ENCODE measurements at regions not wholly inside any gene's neighbourhood (a gene's known extent, or its start where the extent isn't known, plus 50 kb on each side); places are given as distances from the start of the nearest gene placed in this dataset.

DNA sequence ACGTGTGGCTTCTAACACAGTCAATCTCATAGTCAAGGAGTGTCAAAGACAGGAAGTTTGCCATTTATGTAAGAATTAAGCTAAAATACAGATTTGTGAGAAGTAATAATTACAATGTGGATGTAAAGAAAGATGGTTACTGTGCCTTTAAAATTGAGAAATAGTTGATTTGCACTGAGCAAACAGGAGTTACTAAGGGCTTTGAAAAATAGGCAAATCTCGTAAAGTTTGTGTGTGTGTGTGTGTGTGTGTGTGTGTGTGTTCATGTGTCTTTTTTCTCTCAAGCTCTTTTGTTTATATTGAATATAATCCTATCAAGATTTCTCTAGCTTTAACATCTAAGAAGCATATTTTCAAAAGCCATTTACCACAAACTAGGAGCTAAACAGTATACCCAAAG, 2284.5 kb downstream of the LRRC4C start:
- no peak overlapping the region for H3K4me3 ChIP-seq (ENCODE audit: low read length)

DNA sequence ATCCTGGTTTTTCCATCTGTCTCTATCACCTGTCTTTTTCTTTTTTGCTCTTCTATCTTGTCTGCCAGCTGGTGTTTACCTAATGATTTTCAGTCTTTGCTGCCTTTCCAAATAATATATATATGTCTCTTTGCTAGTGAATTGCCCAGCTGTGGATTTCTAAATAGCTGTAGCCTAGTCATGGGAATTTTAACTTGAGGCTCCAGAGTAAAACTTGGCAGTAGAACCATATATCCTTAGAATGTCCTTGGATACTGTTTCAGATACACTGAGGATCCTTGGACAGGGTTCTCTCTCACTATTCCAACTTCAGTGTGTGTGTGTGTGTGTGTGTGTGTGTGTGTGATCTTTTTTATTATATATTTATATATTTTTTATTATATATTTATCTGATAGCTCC, 2285.3 kb downstream of the LRRC4C start:
- H2AFZ ChIP-seq (ENCODE audit: low read depth, low read length), result no peak overlapping the region
- H3K4me3 ChIP-seq (ENCODE audit: low read length), result no peak overlapping the region
- H3K4me1 ChIP-seq (ENCODE audit: insufficient read depth, low read length), result no peaks in the 10 kb centered on the region
- no peaks in the 10 kb centered on the region for H3K27me3 ChIP-seq (ENCODE audit: insufficient read depth, low read length)
- H3K9me3 ChIP-seq (ENCODE audit: low read length), result no peaks in the 10 kb centered on the region
- H3K36me3 ChIP-seq (ENCODE audit: insufficient read depth, low read length), result no peaks in the 10 kb centered on the region

More for the DNA sequence above, 2284.5 kb downstream of the LRRC4C start:
- no peaks in the 10 kb centered on the region for H3K27me3 ChIP-seq (ENCODE audit: insufficient read depth, low read length)
- no peaks in the 10 kb centered on the region for H3K9me3 ChIP-seq (ENCODE audit: low read length)
- no peak overlapping the region for H2AFZ ChIP-seq (ENCODE audit: low read depth, low read length)
- no peaks in the 10 kb centered on the region for H3K4me1 ChIP-seq (ENCODE audit: insufficient read depth, low read length)
- H3K36me3 ChIP-seq (ENCODE audit: insufficient read depth, low read length), result no peaks in the 10 kb centered on the region

DNA sequence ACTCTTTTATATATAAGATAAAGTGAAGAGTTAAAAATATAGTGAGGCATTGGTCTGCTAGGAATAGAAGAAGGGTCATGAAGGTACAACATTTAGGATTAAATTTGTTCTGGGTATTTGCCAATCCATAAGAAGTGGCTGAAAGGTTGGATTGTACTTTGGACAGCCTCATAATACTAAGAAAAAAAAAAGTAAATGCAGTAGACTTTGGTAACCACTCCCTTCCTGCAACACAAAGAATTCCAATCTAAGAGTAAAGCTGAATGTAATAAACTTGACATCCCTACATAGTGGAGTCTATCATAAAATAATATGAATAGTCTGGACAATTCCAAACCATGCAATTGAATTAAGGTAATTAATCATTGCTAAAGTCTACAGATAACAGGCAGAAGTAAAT, 2294.4 kb downstream of the LRRC4C start:
- Histone ChIP-seq H3K9me3 (ENCODE audit: low read length) (no peaks in the 10 kb centered on the region), H2AFZ (ENCODE audit: low read depth, low read length) (no peak overlapping the region), H3K27me3 (ENCODE audit: insufficient read depth, low read length) (no peaks in the 10 kb centered on the region)

DNA sequence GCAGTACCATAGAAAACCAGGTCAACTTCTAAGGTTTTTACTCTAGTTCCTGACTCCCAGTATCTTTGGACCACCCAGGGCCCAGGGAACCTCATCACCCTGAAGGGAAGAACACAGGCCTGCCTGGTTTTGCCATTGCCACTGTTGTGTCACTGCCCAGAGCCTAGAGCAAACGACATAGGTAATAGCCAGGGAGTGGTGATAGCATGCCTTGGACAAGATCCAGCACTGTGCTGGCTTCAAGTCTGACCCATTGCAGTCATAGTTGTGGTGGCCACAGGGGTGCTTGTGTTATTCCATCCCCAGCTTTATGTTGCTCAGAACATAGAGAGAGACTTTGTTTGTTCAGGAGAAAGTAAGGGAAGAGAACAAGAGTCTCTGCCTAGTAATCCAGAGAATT, 2310.2 kb downstream of the LRRC4C start:
- H3K4me1 ChIP-seq (ENCODE audit: insufficient read depth, low read length), result no peaks in the 10 kb centered on the region
- H3K9me3 ChIP-seq (ENCODE audit: low read length), result no peaks in the 10 kb centered on the region
- no peaks in the 10 kb centered on the region for H3K36me3 ChIP-seq (ENCODE audit: insufficient read depth, low read length)
- no peak overlapping the region for H3K4me3 ChIP-seq (ENCODE audit: low read length)
- H2AFZ ChIP-seq (ENCODE audit: low read depth, low read length), result no peak overlapping the region
- no peaks in the 10 kb centered on the region for H3K27me3 ChIP-seq (ENCODE audit: insufficient read depth, low read length)

More for the DNA sequence above, 2294.4 kb downstream of the LRRC4C start:
- no peak overlapping the region for H3K4me3 ChIP-seq (ENCODE audit: low read length)
- H3K4me1 ChIP-seq (ENCODE audit: insufficient read depth, low read length), result no peaks in the 10 kb centered on the region
- no peaks in the 10 kb centered on the region for H3K36me3 ChIP-seq (ENCODE audit: insufficient read depth, low read length)

- Histone ChIP-seq H3K9me3 (ENCODE audit: low read length) (no peaks in the 10 kb centered on the region), H2AFZ (ENCODE audit: low read depth, low read length) (no peak overlapping the region), H3K36me3 (ENCODE audit: insufficient read depth, low read length) (no peaks in the 10 kb centered on the region), H3K4me1 (ENCODE audit: insufficient read depth, low read length) (no peaks in the 10 kb centered on the region), H3K27me3 (ENCODE audit: insufficient read depth, low read length) (no peaks in the 10 kb centered on the region), H3K4me3 (ENCODE audit: low read length) (no peak overlapping the region)
Measured at GRCh38 chr11:39145346-39145745, 2314.1 kb downstream of the LRRC4C start.

- H3K36me3 ChIP-seq (ENCODE audit: insufficient read depth, low read length), result no peaks in the 10 kb centered on the region
- H3K4me1 ChIP-seq (ENCODE audit: insufficient read depth, low read length), result no peaks in the 10 kb centered on the region
- H3K4me3 ChIP-seq (ENCODE audit: low read length), result no peak overlapping the region
- H2AFZ ChIP-seq (ENCODE audit: low read depth, low read length), result no peak overlapping the region
- H3K9me3 ChIP-seq (ENCODE audit: low read length), result no peaks in the 10 kb centered on the region
- no peaks in the 10 kb centered on the region for H3K27me3 ChIP-seq (ENCODE audit: insufficient read depth, low read length)
Measured at GRCh38 chr11:39144351-39145130, 2314.9 kb downstream of the LRRC4C start.

DNA sequence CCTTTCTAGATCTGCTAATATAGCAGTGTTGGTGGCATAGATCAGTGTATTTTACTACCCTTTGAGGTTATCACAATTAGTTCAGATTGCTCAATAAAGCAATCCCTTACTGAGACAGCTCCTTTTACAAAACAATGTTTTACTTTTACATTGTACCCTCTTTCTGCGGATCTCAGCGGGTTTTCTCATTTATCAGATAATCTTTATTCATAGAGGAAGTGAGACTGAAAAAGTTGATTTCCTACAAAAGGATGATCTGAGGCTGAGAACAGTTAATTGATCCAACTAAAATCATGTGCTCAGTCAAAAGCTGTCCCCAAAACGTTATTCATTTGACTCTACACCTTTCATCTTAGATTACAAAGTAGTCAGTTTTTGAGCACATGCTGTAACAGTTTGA, 2319.9 kb downstream of the LRRC4C start:
- Histone ChIP-seq H3K36me3 (ENCODE audit: insufficient read depth, low read length) (no peaks in the 10 kb centered on the region), H2AFZ (ENCODE audit: low read depth, low read length) (no peak overlapping the region), H3K4me1 (ENCODE audit: insufficient read depth, low read length) (no peaks in the 10 kb centered on the region), H3K4me3 (ENCODE audit: low read length) (no peak overlapping the region), H3K27me3 (ENCODE audit: insufficient read depth, low read length) (no peaks in the 10 kb centered on the region), H3K9me3 (ENCODE audit: low read length) (no peaks in the 10 kb centered on the region)

- H3K9me3 ChIP-seq (ENCODE audit: low read length), result no peaks in the 10 kb centered on the region
- H3K4me3 ChIP-seq (ENCODE audit: low read length), result no peak overlapping the region
- H3K4me1 ChIP-seq (ENCODE audit: insufficient read depth, low read length), result no peaks in the 10 kb centered on the region
- H2AFZ ChIP-seq (ENCODE audit: low read depth, low read length), result no peak overlapping the region
- no peaks in the 10 kb centered on the region for H3K27me3 ChIP-seq (ENCODE audit: insufficient read depth, low read length)
- H3K36me3 ChIP-seq (ENCODE audit: insufficient read depth, low read length), result no peaks in the 10 kb centered on the region
Measured at GRCh38 chr11:39120890-39121289, 2338.6 kb downstream of the LRRC4C start.

DNA sequence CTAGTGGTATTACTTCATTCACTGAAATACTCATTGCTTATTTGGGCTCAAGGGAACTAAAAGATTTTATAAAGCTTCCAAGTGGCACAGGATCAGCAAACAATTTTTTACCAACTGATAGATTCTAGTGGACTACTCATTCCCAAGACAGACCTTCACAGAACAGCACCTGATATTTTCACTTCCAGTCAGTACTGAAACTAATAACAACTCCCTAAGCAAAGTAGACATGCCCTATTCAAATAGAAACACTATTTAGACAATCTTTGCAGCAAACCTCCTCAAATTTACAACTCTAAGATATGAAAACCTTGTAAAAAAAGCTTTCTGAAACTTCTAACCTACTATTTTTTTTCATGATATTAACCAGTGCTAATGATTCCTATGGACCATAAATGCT, 2345.8 kb downstream of the LRRC4C start:
- Histone ChIP-seq H2AFZ (ENCODE audit: low read depth, low read length) (no peak overlapping the region), H3K27me3 (ENCODE audit: insufficient read depth, low read length) (no peaks in the 10 kb centered on the region)

GRCh38 chr11:39102236-39102635, 2357.2 kb downstream of the LRRC4C start:
- H2AFZ ChIP-seq (ENCODE audit: low read depth, low read length), result no peak overlapping the region
- no peaks in the 10 kb centered on the region for H3K36me3 ChIP-seq (ENCODE audit: insufficient read depth, low read length)
- no peaks in the 10 kb centered on the region for H3K27me3 ChIP-seq (ENCODE audit: insufficient read depth, low read length)
- no peak overlapping the region for H3K4me3 ChIP-seq (ENCODE audit: low read length)
- no peaks in the 10 kb centered on the region for H3K9me3 ChIP-seq (ENCODE audit: low read length)
- no peaks in the 10 kb centered on the region for H3K4me1 ChIP-seq (ENCODE audit: insufficient read depth, low read length)

More for the DNA sequence above, 2345.8 kb downstream of the LRRC4C start:
- no peaks in the 10 kb centered on the region for H3K36me3 ChIP-seq (ENCODE audit: insufficient read depth, low read length)
- no peaks in the 10 kb centered on the region for H3K4me1 ChIP-seq (ENCODE audit: insufficient read depth, low read length)
- H3K4me3 ChIP-seq (ENCODE audit: low read length), result no peak overlapping the region
- H3K9me3 ChIP-seq (ENCODE audit: low read length), result no peaks in the 10 kb centered on the region

DNA sequence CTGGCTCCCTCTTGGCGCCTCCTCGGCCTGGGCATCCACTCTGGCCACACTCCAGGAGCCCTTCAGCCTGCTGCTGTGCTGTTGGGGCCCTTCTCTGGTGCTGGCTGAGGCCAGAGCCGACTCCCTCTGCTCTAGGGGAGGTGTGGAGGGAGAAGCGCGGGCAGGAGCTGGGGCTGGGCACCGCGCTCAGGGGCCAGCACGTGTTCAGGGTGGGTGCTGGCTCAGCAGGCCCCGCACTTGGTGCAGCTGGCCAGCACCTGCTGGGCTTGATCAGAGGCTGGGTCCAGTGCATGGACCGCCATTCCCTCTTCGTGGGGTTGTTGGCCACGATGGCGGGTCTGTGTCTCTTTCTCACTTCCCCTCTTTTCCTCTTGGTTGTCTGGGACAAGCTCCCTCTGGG, 2381.0 kb downstream of the LRRC4C start:
- no peaks in the 10 kb centered on the region for H3K9me3 ChIP-seq (ENCODE audit: low read length)
- H3K36me3 ChIP-seq (ENCODE audit: insufficient read depth, low read length), result no peaks in the 10 kb centered on the region
- no peak overlapping the region for H3K4me3 ChIP-seq (ENCODE audit: low read length)
- no peaks in the 10 kb centered on the region for H3K4me1 ChIP-seq (ENCODE audit: insufficient read depth, low read length)
- no peak overlapping the region for H2AFZ ChIP-seq (ENCODE audit: low read depth, low read length)
- H3K27me3 ChIP-seq (ENCODE audit: insufficient read depth, low read length), result no peaks in the 10 kb centered on the region

GRCh38 chr11:39037611-39038010, 2421.8 kb downstream of the LRRC4C start:
- Histone ChIP-seq H2AFZ (ENCODE audit: low read depth, low read length) (no peak overlapping the region), H3K36me3 (ENCODE audit: insufficient read depth, low read length) (no peaks in the 10 kb centered on the region), H3K9me3 (ENCODE audit: low read length) (no peaks in the 10 kb centered on the region), H3K4me1 (ENCODE audit: insufficient read depth, low read length) (no peaks in the 10 kb centered on the region), H3K4me3 (ENCODE audit: low read length) (no peak overlapping the region), H3K27me3 (ENCODE audit: insufficient read depth, low read length) (no peaks in the 10 kb centered on the region)

GRCh38 chr11:39036021-39036420, 2423.4 kb downstream of the LRRC4C start:
- H3K9me3 ChIP-seq (ENCODE audit: low read length), result no peaks in the 10 kb centered on the region
- no peaks in the 10 kb centered on the region for H3K36me3 ChIP-seq (ENCODE audit: insufficient read depth, low read length)
- no peaks in the 10 kb centered on the region for H3K4me1 ChIP-seq (ENCODE audit: insufficient read depth, low read length)
- H2AFZ ChIP-seq (ENCODE audit: low read depth, low read length), result no peak overlapping the region
- H3K4me3 ChIP-seq (ENCODE audit: low read length), result no peak overlapping the region
- H3K27me3 ChIP-seq (ENCODE audit: insufficient read depth, low read length), result no peaks in the 10 kb centered on the region

DNA sequence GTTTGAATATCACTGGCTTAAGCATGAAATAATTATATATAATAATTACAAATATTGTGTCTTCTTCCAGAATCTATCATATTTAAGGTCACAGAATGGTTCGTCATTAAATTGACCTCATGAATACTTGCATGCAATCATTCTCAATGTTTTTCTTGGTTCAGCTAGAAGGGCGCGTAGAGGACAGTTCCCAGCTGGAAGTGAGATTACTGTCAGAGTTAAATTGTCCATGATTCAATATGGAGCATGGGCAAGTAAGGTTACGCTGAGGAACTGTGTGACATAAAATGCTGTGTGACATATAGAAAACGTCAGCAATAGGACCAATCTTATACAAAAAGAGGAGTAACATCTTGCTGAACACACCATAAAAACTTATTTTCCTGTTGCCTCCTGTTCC, 2423.5 kb upstream of the RAG2 start:
- H2AFZ ChIP-seq (ENCODE audit: low read depth, low read length), result no peak overlapping the region
- no peak overlapping the region for H3K4me3 ChIP-seq (ENCODE audit: low read length)
- H3K27me3 ChIP-seq (ENCODE audit: insufficient read depth, low read length), result no peaks in the 10 kb centered on the region
- H3K4me1 ChIP-seq (ENCODE audit: insufficient read depth, low read length), result no peaks in the 10 kb centered on the region
- H3K36me3 ChIP-seq (ENCODE audit: insufficient read depth, low read length), result no peaks in the 10 kb centered on the region
- no peaks in the 10 kb centered on the region for H3K9me3 ChIP-seq (ENCODE audit: low read length)
